Hematopoietic multipotent progenitor cell treated with erythropoietin and hydrocortisone succinate and interleukin-3 and kit ligand, for 4 days (in vitro differentiated cells): ENCODE measurements at regions not wholly inside any gene's neighbourhood (a gene's known extent, or its start where the extent isn't known, plus 50 kb on each side); places are given as distances from the start of the nearest gene placed in this dataset.

ENCODE experiments used
- DNase-seq: peaks from one replicate; pipeline ENCODE4 v3.0.0-alpha.2; 2015

DNA sequence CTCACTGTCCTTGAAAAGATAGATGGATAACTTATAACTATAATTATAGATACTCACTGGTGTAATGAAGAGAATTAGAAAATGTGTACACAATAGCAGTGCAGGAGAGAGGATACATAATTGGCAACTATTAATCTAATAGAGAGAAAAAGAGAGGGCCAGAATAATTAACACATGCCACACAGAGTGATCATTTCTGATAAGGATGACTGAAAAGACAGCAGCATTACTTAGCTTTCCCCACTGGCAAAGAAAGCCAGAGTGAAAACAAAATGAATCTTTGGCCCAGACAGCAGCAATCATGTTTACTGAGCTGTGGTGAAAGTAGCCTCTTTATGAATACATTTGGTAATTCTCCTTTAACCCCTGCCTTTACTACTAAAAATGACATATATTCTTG, 493.3 kb upstream of the ROBO1 start:
- no peak for DNase-seq

GRCh38 chr3:80259736-80260135, 491.9 kb upstream of the ROBO1 start:
- DNase-seq: no peak

DNA sequence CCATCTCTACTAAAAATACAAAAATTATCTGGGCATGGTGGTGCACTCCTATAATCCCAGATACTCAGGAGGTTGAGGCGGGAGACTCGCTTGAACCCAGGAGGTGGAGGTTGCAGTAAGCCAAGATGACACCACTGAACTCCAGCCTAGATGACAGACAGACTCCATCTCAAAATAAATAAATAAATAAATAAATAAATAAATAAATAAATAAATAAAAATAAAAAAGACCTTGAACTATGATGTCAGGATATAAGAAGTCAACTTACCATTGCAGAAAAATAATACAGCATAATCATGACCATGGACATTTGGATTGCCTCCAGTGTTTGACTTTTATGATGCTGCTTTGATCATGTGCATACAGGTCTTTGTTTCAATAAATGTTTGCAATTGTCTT, 484.3 kb upstream of the ROBO1 start:
- DNase-seq: no peak

DNA sequence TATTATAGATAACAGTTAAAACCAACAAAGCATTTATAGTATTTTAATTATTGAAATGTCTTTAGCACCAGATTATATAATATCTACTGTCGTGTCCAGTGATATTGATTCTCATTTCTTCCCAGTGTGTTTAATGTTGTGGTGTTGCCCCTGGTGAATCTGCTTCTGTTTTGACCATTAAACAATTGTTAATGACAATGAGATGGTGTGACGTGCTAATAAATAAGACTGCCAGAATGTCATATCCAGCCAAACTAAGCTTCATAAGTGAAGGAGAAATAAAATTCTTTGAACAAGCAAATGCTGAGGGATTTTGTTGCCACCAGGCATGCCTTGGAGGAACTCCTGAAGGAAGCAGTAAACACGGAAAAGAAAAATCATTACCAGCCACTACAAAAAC, 480.0 kb upstream of the ROBO1 start:
- no peak for DNase-seq

DNA sequence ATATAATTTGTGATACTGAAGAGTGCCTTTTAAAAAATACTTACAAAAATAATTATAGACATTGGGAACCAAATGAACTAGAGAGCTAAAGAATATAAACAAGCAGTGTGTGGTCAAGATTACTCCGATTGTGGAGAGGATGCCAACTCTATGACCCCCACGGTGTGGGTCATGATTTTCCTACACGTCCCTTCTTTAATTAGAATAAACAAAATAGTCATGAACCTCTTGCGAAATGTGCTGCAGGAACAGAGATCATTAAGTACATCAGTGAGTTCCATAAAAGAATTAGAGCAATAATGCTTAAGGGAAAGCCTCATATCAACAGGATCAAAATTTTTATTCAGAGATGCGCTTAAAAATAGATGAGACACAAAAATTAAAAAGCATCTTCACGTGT, 476.6 kb upstream of the ROBO1 start:
- no peak for DNase-seq

GRCh38 chr3:80241791-80242190, 474.0 kb upstream of the ROBO1 start:
- DNase-seq: no peak

DNA sequence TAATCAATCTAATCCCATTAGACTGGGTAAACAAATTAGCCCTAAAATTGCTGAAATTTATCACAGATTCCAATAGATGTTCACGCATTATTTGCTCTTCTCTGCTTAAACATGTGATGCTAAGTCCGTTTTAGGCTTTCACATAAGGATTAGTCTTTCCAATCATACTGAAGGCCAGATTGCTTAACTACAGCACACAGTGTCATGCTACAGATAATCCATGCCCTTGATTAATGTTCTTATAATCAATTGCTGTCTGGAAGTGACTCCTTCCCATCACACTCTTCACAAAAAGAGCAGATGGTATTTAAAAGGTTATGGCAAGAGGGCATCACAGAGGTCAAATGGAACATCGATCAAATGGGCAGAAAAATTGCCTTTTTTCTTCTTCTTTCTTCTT, 471.5 kb upstream of the ROBO1 start:
- DNase-seq: no peak

- DNase-seq: no peak
These were observed 470.8 kb upstream of the ROBO1 start for GRCh38 chr3:80238606-80239005.

DNA sequence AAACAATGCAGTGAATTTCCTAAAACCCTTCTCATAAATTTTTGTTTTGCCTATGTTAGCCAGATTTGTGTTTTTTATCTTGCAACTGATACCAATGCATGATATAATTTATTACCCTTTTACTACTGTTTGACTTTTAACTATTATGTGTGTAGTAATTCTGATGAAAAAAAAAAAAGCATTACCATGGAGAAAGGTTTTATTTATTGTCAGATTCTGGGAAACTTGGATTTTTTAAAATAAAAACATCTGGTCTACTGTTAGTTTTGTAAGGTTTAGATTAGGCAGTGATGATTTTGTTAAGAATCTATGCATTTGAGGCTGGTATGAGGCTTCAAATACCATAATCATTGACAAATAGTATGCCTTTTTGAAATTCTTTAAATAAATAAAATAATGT, 470.4 kb upstream of the ROBO1 start:
- no peak for DNase-seq

DNA sequence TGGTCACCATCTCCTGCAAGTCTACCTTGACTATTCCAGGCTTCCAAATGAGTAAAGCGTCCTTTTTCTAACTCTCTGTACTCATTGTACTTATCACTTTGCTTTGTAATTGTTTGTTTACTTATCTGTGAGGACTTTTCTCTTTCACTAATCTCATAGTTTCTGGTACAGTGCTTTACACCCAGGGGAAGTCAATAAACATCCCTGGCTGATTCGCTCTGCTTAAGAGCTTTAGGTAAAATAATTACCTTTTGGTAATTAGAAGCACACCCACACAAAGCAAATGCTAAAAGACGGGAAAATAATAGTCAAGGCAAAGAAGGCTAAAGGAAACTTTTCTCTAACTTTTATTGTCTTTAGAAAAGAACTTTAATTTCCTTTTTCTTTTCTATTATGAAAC, 466.9 kb upstream of the ROBO1 start:
- no peak for DNase-seq

GRCh38 chr3:80233576-80233975, 465.8 kb upstream of the ROBO1 start:
- DNase-seq: no peak

DNA sequence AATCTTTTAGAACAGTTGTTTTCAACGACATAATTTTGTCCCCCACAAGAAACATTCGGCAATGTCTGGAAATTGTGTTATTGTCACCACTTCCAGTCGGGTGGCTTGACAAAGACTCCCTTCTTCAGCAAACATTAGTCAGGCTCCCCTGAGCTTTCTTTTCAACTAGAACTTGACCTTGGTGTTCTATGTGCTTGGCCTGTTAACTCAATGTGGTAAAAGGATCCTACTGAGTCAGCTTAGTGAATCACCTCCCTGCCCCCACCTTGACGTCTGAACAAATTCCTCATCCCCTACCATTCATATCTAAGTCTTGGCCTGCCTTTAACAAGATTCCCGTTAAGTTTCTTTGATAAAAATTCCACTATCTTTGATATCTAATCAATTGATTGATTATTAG, 465.0 kb upstream of the ROBO1 start:
- DNase-seq: no peak

DNA sequence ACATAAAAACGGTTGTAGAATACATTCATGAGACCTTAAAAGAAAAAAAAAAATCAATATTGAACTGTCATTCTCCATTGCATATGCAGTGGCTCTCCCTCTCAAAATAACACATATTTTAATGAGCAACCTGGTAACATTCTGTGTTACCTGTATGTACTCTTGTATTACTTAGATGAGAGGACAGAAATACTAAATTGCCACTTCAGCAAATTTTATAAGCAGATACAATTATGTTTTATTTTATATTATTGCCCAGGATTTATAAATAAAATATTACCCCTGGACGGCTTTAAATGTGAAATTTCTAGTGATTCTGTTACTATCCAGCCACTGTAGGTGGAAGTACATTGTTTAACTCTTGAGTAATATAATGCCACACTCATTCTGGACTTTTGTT, 463.2 kb upstream of the ROBO1 start:
- no peak for DNase-seq

- no peak for DNase-seq
These were observed 459.4 kb upstream of the ROBO1 start for GRCh38 chr3:80227216-80227615.

GRCh38 chr3:80215191-80215590, 447.4 kb upstream of the ROBO1 start:
- no peak for DNase-seq

DNA sequence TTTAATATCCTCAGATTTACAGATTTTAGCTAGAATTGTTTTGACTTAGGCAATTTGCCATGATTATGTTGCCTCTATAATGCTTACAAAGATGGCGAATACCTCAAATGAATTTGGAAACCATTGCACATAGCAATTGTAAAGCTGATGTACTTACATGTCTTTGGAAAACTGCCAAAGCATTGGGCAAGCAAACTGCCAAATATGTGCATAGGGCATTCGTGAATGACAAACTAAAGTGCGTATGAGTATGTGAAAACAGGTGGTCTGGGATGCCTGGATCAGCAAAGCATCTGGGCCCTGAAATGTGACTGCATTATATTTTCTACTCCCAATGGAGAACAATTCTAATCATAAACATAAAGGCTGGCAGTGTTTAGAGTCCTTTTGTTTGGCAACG, 445.3 kb upstream of the ROBO1 start:
- DNase-seq: no peak

GRCh38 chr3:80192936-80193335, 425.1 kb upstream of the ROBO1 start:
- DNase-seq: no peak

DNA sequence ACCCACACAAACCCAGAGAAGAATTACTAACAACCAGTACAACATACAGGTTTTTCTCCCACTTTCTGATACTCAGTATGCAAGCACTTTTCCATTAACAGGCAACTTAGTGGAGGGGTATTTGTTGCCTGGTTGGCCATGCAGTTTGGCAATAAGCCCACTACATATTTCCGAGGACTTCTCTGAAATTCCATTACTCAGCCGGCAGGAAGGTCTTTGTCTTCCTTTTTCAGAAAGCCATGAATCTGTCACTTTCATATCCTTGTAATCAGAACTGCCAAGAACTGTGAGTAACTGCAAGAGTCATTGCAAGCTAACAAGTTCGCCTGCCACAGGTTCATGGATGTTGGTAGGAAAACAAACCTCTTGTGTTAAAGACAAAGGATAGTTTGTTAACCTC, 422.3 kb upstream of the ROBO1 start:
- no peak for DNase-seq

DNA sequence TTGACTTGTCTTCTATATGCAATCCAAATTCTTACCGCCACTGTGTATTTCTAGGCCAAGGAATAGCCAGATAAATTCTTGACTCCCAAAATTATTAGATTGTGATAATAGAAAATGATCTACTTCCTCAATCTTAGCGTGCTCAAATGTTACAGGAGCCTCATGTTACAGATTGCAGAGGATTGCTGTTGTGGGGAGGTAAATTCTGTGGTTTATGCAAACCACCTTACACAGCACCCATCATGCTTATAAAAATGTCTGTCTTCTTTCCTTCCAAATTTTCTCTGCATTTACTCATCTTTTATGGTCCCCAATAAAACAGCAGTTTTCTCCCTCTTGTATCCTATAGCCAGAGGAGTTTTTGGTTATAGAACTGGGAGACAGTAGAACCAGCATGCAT, 420.2 kb upstream of the ROBO1 start:
- DNase-seq: no peak

- no peak for DNase-seq
These were observed 392.2 kb upstream of the ROBO1 start for GRCh38 chr3:80159990-80160506.

- no peak for DNase-seq
These were observed 390.5 kb upstream of the ROBO1 start for GRCh38 chr3:80158332-80158731.

- no peak for DNase-seq
These were observed 389.7 kb upstream of the ROBO1 start for GRCh38 chr3:80157546-80157945.

- DNase-seq: no peak
These were observed 384.9 kb upstream of the ROBO1 start for GRCh38 chr3:80152692-80153091.

DNA sequence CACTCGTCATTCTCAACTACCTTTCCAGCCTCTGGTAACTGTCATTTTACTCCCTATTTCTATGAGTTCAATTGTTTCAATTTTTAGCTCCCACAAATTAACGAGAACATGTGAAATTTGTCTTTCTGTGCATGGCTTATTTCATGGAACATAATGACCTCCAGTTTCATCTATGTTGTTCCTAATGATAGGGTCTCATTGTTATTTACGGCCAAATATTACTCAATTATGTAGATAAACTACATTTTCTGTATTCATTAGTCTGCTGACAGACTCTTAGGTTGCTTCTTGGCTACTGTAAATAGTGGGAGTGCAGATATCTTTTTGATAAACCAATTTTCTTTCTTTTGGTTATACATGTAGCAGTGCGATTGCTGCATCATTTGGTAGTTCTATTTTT, 374.9 kb upstream of the ROBO1 start:
- no peak for DNase-seq

DNA sequence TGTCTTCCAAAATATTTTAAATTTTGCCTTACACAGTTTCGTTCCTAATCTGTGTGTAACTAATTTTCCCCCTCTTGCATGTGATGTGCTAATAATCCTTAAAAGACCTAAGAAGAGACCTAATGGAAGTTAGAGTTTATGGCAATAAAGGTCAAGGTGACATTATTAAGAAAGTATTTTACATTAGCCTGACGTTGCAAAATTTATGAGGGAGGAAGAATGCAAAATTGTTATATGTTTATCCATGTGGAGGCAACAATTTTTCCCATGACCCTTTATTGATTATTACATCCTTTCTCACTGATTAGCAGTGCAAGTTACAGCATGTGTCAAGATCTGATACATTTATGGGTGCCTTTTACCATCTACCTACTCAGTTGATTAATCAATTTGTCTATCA, 373.8 kb upstream of the ROBO1 start:
- DNase-seq: no peak

- DNase-seq: no peak
These were observed 348.5 kb upstream of the ROBO1 start for GRCh38 chr3:80116281-80116680.
